GM12875 (cell line): ENCODE measurements at regions not wholly inside any gene's neighbourhood (a gene's known extent, or its start where the extent isn't known, plus 50 kb on each side); places are given as distances from the start of the nearest gene placed in this dataset.

Experiments used
- H3K4me3 ChIP-seq: one replicate; pipeline ENCODE4 v1.5.1; 2011; ENCODE audit warnings: low read depth, low read length, control low read depth
- CTCF ChIP-seq: IDR thresholded peaks from 2 replicates; pipeline ENCODE4 v1.5.1; 2011; ENCODE audit warnings: low read depth, mild to moderate bottlenecking, control low read depth, inconsistent platforms, low read length, moderate library complexity, borderline replicate concordance; ENCODE audit not compliant: insufficient read depth

DNA sequence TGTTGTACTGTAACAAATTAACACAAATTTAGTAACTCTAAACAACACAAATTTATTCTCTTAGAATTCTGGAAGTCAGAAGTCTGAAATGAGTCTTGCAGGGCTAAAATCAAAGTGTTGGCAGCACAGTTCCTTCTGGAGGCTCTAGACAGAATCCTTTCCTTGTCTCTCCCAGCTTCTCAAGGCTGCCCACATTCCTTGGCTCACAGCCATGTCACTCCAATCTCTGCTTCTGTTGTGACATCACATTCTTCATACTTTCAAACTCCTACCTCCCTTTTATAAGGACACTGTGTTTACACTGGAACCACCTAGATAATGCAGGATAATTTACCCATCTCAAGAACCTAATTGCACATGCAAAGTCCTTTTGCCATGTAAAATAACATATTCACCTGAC is 225.0 kb upstream of the PRMT6 start:
- TF ChIP-seq CTCF, result no peak
- no peak overlapping the region for H3K4me3 ChIP-seq

DNA sequence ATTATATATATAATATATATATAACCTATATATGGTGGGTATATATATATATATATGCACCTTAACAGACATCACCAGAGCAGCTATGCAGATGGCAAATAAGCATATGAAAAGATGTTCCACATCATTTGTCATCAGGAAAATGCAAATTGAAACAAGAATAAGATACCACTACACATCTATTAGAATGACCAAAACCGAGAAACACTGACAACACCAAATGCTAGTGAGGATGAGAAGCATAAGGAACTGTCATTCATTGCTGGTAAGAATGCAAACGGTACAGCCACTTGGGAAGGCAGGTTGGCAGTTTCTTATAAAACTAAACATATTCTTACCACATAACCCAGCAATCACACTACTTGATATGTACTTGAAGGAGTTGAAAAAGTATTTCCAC is 219.8 kb upstream of the PRMT6 start:
- H3K4me3 ChIP-seq, result no peak overlapping the region
- no peak for TF ChIP-seq CTCF

- no peak for TF ChIP-seq CTCF
Measured at GRCh38 chr1:106843518-106843917, 213.0 kb upstream of the PRMT6 start.

GRCh38 chr1:106846656-106847055 is 209.8 kb upstream of the PRMT6 start:
- no peak overlapping the region for H3K4me3 ChIP-seq
- TF ChIP-seq CTCF, result no peak

More at GRCh38 chr1:106843518-106843917, 213.0 kb upstream of the PRMT6 start:
- no peak overlapping the region for H3K4me3 ChIP-seq

DNA sequence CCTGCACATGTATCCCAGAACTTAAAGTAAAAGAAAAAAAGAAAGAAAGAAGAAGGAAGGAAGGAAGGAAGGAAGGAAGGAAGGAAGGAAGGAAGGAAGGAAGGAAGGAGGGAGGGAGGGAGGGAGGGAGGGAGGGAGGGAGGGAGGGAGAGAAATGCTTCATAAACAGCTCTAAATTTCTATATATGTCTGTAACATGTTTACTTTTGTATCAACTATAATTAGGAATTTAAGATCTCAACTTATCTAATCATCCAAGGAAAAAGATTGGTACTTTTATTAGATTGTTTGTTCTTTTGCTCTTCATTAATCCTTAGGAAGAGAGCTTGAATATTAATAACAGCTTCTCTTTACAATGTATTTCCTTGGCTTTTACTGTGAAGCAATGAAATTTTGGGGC is 195.4 kb upstream of the PRMT6 start:
- TF ChIP-seq CTCF, result no peak
- H3K4me3 ChIP-seq, result no peak overlapping the region

DNA sequence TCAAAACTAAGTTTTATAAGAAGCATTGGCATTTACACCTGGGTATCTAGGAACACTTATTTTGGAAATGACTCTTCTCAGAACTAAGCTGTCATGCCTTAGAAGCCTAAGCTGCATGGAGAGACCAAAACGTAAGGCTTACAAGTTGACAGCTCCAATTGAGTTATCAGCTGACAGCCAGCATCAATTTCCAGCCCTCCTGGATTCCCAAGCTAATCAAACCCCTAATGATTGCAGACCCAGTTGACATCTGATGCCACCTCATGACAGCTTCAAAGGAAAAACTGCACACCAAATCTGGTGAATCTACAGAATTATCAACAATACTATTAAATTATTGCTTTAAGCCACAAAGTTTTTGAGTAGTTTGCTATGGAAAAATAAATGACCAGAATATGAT is 187.6 kb upstream of the PRMT6 start:
- no peak for TF ChIP-seq CTCF
- no peak overlapping the region for H3K4me3 ChIP-seq

DNA sequence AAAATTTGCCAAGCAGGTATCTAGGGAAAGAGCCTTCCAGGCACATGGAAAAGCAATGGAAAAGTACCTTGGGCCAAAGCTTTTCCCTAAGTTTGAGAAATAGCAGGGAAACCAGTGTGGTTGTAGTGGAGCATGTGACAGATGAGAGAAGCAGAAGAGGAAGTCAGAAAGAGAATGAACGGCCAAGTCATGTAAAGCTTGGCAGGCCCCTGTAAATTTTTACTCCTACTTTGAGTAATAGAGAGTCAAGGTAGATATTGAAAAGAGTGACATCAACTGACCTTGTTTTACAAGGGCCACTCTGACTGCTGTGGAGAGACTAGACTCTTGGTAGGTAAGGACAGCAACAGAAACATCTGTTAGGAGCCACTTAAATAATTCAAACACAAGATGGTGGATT is 180.9 kb upstream of the PRMT6 start:
- TF ChIP-seq CTCF, result no peak
- H3K4me3 ChIP-seq, result no peak overlapping the region
